Ramos (cell line): ENCODE measurements at regions not wholly inside any gene's neighbourhood (a gene's known extent, or its start where the extent isn't known, plus 50 kb on each side); places are given as distances from the start of the nearest gene placed in this dataset.

Experiments used
- in situ Hi-C: fragments of 300-500 bp; cut with MboI; formaldehyde crosslinking; loops from one replicate; pipeline ENCODE4 v1.14.3; 2022; ENCODE audit warnings: low sequenced_read_pairs; ENCODE audit not compliant: unreplicated experiment

DNA sequence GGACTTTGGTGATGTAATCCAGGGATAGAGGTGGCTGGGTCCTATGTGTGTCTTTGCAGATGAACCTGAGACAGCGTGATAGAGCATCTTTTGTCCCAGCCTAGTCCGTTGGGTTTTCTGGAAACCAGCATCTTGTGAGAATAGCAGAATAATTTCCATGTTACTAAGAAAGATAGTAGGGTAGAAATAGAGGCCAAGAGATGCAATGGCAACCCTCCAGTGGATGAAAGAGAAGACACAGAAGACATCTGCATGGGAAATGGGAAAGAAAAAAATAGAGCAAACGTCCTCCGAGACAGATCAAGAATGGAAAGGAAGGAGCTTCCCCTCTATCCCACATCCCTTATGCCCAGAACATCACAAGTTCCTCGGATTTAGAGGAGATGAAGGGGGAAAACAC is 409.3 kb upstream of the TMEM132C start:
- in situ Hi-C loops, result no loop called here

GRCh38 chr12:127860536-127860935 is 406.4 kb upstream of the TMEM132C start:
- in situ Hi-C loops, result no loop called here

- in situ Hi-C loops, result no loop called here
These were observed 405.6 kb upstream of the TMEM132C start for GRCh38 chr12:127861406-127861805.

- in situ Hi-C loops, result no loop called here
These were observed 393.7 kb upstream of the TMEM132C start for GRCh38 chr12:127873306-127873705.

GRCh38 chr12:127881371-127882140 is 385.4 kb upstream of the TMEM132C start:
- in situ Hi-C loops, result no loop called here

GRCh38 chr12:127883013-127883412 is 384.0 kb upstream of the TMEM132C start:
- in situ Hi-C loops, result no loop called here

DNA sequence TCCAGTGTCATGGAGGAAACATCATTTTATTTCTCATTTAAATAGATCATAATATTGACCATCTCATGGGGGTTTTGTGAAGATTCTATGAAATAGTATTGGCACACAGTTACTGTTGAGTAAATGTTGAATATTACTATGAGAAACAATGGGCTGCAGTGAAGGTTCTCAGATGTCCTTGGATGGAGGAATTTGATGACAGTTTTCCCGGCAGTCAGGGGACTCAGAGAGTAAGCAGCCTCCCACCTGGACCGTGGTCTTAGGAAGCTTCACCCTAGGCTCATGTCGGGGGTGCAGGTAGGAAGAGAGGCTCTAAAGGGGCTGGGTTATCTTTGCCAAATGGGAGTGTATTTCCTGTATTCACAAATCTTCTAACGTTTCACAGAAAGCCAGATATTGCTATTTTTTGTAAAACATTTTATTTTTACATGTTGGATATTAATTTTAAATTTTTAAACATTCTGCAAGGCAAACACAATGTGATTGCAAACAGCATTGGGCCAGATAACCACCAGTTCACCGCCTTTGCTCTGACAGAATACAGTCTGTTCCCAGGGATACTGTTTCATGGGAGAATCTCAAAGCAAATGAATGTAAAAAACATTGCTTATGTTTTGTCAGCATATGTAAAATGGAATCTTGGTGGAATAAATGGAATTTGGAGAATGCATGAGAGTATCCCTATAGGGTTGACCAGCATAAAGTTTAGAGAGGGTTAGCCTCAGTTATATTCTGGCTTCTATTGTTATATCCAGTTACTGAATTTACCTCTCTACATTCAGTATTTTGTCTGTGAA is 380.8 kb upstream of the TMEM132C start:
- in situ Hi-C loops, result no loop called here

DNA sequence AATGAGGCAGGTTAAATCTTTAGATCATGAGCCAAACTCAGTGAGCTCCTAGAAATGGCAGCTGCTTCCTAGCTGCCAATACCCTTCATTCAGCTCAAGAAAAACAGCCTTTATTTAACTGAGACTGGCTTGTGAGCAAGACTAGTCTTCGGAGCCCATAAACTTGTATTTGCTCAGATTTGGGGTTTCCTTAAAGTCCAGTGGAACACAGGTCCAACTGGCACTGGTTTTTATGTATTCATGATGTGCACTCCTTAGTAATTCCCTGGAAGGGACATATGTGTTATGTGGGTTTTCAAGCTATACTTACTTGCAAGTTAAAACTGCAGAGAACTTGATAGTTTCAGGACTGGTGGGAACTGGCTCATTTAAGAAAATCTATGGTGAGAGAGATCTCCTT is 380.1 kb upstream of the TMEM132C start:
- in situ Hi-C loops, result no loop called here

- in situ Hi-C loops, result no loop called here
These were observed 377.8 kb upstream of the TMEM132C start for GRCh38 chr12:127888943-127889719.

DNA sequence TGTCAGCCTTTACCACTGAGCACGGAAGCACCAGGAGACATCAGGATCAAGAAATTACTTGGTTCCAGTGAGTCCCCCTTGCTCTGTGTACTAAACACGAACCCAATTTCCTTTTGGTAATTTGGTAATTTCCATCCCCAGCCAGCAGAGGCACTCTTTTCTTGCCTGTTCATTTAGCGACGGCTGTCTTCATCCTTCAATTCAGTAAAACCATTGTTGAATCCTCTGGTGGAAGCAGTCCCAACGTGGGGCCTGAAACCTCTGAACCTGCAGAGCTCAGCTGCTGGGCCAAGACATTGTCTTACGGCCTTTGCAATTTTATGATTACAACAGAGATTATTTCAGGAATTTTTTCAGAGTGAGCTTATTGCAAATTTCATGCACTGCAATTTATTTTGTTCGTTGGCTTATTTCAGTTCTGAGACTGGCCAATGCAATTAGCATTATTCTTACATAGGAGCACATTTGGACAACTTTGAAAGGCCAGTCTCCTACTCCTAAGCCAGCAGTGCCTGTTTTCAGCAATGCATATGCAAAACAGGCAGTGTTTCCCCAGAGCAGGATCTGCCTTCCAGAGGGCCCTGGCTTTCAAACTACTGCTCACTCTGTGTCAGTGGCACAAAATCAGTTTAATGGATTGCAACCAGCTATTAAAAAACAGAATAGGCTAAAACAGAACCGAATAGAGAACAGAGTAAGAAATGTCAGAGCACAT is 372.9 kb upstream of the TMEM132C start:
- in situ Hi-C loops, result no loop called here

DNA sequence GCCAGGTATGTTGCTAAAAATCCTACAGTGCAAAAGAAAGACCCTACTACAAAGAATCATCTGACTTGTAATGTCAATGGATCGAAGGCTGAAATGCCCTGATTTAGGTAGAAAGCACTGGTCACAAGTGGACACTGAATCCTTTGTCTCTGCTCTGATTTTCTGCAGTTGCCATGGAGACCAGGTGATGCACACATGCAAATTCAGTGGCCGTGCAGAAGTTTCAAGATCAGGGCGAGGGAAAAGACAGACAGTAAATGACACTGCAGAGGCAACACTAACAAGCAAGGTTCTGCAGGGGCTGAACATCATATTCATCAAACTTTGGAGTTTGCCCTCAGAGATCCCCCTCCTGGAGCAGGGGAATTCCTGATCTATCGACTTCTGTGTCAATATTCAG is 370.3 kb upstream of the TMEM132C start:
- in situ Hi-C loops, result no loop called here

DNA sequence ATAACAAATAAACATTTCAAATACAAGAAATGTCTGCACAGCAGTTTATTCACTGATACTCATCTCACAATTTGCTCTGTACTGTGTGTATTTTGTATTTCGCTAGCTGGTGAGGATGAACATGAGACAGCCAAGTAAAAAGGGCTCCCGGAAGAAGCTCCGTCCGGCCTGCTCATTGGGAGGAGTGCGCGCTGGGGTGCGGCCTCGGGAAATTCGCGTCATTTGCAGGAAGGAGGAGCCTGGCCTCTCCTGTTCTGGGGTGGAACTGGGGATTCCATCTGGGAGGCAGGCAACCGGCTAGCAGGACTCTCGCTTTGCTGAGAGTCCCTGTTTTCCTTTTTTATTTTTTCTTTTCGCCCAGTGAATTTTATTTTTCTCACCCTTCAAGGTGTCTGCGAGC is 368.4 kb upstream of the TMEM132C start:
- in situ Hi-C loops, result no loop called here

GRCh38 chr12:127899971-127900370 is 367.0 kb upstream of the TMEM132C start:
- in situ Hi-C loops, result no loop called here

DNA sequence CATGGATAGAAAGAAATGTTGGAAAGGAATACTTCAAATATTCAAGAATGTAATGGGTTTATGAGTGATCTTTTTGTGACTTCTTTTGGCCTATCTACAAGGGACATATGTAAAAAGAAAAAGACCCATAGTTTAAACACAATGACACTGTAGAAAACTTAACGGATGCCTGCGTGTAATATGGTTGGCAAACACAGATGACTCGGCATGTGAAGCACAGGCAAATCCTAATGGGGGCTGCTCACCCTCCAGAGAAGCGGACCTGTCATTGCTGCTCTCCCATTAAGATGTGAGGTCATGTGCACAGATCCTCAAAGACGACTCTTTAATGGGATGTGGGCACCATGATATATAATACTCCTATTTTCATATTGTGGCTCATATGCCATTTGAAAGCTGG is 366.6 kb upstream of the TMEM132C start:
- in situ Hi-C loops, result no loop called here

DNA sequence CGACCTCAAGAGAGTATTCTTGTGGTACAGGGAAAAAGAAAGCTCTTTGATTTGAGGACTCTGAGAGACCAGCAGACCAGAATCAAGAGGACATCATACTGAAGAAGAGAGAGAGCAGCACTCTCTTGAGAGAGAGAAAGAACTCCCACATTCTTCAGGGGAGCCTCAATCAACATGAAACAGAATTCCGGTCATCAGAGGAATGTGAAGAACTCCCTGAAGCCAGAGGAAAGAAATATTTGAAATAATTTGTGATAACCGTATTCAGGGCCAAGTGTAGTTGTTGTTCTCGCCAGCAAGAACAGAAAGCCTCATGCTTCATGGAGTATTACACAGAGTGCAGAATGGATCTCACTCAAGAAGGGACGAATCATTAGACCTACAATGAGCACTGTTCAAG is 363.8 kb upstream of the TMEM132C start:
- in situ Hi-C loops, result no loop called here

- in situ Hi-C loops, result no loop called here
These were observed 357.9 kb upstream of the TMEM132C start for GRCh38 chr12:127909041-127909440.

GRCh38 chr12:127911291-127911690 is 355.7 kb upstream of the TMEM132C start:
- in situ Hi-C loops, result no loop called here

DNA sequence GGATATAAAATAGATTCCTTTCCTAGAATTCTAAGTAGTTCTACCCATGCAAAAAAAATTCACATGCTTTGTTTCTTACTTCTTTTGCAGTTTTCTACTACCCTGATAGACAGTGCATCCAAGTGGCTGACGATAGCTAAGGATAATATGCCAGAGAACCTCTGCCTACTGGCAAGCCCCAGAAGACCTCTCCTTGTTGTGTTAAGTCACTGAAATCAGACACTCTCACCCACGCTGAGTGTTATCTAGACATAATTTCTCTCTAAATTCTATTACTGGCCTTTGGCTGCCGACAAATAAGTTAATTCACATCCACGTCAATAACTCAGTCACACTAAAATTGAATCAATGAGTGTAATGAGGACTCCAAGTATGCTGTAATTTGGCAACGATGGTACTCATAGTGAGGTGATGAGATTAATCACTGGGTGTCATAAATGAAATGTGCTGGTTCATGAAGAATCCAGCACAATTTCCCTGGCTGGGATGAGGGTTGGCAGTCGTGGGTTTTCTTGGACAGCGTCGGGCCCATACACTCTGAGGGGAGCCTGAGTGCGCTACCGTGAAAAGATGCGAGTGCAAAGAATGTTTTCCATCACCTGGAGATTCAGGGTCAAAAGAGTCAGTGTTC is 354.8 kb upstream of the TMEM132C start:
- in situ Hi-C loops, result no loop called here

GRCh38 chr12:127923501-127923900 is 343.5 kb upstream of the TMEM132C start:
- in situ Hi-C loops, result no loop called here

DNA sequence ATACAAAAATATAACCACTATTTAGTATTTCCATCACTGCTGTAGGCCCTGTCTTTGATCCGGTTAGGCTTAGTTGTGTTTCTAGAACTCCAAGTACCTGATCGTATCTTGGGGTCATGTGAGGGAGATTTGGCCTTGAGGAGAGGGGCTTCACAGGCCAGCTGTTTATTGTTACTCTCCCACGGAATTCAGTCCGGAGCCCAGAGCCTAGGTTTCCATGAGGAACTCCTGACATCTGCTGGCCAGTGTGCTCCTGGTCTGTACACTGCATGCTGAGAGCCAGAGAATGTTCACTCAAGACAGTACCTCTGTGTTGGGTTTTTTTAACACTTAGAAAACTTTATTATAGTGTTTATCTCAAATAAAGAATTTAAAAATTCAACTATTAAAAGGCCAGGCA is 341.0 kb upstream of the TMEM132C start:
- in situ Hi-C loops, result no loop called here
